NCI-H2029 treated with DMSO at 0.1 percent for 48 hours (cell line): ENCODE measurements at regions not wholly inside any gene's neighbourhood (a gene's known extent, or its start where the extent isn't known, plus 50 kb on each side); places are given as distances from the start of the nearest gene placed in this dataset.

Source experiments
- DNase-seq: peaks from one replicate; lab custom pipeline; 2025; lab: John Stamatoyannopoulos, UW

DNA sequence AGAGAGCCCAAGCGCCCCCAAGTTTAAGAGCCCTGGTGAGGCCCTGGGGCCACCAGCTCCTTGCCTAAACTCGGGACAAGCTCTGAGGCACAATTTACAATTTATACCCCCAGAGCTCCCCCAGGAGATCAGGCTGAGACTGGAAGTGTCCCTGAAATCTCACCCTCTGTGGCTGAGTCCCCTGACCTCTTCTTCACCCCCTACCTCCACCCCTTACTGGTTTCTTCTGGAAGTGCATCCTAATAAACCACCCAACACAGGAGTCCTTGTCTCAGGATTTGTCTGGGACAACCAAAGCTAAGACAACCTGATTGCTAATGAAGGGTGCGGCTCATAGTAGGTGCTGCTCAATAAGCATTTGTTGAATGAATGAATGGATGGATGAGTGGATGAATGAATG is 206.4 kb downstream of the BCL11B start:
- no peak for DNase-seq

DNA sequence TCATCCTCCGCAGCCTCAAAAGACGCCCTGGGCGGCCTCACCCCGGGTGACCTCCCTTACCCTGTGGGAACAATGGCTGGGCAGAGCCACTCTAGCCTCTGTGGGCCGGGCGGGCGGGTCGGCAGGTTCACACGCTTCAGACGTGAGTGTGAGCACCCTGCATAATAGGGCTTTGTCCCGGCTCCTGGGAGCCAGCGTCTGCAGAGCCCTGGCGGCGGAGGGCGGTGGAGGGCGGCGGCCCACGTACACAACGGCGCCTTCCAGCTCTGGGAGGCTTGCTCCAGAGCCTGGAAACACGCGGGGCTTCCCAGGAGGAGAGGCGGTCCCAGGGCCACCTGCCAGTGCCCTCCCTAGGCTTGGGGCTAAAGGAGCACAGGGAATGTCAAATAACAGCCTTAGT is 205.6 kb downstream of the BCL11B start:
- DNase-seq, result no peak

- DNase-seq, result no peak
Observed at GRCh38 chr14:99067141-99067920, 204.7 kb downstream of the BCL11B start.

DNA sequence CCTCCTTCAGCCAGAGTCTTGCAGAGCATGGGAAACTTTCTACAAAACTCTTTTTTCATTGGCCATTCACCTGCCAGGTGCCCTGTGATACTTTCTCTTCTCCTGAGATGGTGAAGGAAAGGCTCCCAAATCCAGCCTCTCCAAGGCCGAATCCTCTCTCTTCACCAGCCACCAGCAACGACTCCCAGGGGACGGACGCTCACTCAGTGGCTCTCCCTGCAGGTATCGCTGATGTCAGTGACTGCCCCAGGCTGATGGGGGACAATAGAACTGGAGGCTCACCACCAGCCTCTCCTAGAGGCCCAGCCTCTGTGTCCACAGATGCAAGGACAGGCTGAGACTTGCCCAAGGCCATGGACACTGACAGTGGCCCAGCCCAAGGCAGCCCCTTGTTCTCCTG is 204.1 kb downstream of the BCL11B start:
- no peak for DNase-seq

DNA sequence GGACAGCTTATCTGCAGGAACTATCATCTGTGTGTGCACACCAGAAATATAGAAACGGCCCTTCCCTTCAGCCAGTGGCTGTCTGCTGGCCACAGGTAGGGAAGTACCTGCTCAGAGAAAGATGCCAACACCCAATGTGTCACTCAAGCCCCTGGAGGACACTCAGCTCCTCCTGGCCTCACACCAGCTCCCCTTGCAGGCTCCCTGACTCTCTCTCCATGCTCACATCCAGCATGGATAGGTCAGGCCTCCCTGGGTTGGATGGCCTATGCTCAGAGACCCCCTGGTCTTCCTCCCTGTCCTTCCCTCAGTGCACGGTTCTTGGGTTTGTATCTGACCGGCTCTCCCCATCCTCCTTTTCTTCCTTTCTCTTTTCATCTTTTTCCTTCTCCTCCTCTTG is 202.1 kb downstream of the BCL11B start:
- DNase-seq, result no peak

DNA sequence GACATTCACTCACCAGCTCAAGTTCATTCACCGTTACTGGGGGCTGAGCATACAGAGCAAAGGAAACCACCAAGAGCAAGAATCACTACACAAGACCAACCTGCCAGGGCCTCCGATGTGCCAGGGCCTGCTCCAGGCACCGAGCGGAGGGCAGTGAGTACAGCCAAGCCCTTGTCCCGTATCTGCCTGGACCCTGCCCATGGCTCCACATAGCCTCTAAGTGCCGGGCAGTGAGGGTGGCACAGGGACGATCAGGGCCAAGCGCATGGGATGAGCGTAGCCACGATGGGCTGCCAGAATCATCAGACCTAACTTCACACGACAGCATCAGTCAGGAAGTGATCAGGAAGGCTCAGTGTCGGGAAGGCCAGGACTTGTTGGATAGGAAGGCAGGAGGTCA is 199.6 kb downstream of the BCL11B start:
- DNase-seq, result no peak

GRCh38 chr14:99072956-99073355 is 199.0 kb downstream of the BCL11B start:
- DNase-seq, result no peak

DNA sequence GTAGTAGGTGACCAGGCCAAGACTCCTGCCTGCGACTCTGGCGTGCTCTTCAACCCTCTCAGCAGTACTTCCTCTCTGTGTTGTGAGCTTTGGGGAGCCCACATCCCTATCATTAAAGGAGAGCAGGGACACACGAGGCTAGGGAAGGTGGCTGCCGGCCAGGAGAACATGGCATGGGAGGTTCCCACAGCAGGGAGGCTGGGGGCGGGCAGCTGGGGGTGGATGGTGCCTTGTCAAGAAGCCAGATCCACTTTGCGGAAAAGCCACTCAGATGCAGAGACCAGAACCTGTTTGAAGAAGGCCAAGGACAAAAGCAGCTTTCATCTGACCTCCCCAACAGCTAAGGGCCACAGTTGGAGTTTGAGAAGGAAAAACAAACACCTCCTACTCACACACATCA is 198.6 kb downstream of the BCL11B start:
- peak; percentile 36 for DNase-seq

DNA sequence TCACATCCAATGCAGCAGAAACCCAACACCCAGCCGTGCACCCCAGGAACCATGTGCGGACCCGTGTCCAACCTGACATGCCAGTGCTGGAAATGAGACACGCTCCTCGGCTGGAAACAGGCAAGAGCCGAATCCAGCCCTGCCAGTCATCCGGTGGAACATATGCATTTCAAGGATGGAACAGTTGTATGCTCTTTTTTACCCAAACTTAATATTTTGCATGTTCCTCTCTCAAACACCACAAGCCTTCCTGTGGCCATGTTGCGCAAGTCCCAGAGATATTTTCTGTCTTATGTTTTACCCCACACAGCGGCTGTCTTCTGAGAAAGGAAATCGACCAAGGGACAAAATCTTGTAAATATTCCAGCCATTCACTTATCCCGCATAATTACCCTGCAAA is 196.9 kb downstream of the BCL11B start:
- no peak for DNase-seq

DNA sequence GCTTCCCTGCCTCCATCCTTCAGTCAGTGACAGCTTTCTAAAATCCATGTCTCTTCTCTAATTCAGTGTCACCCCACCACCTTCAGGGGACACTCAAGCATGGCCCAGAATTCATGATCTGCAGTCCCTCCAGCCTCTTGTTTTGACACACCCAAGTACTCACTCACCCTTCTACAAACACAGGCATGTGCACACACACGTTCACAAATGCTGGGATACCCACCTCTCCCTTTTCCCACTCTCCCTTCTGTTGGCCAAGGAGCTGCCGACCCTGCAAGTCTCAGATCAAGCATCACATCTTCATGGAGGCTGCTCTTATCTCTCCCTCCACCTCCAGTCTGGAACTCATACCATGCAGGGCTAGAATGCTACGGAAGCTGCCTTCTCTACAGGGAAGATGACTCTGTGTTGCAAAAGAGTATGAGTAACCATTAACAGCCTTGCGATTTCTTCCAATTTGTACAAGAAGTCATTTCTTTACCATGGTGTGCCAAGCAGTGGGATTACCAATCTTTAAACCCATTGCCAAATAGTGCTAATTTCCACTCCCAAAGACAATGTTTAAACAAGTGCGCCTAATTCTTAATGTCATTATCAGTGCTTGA is 196.1 kb downstream of the BCL11B start:
- no peak for DNase-seq

DNA sequence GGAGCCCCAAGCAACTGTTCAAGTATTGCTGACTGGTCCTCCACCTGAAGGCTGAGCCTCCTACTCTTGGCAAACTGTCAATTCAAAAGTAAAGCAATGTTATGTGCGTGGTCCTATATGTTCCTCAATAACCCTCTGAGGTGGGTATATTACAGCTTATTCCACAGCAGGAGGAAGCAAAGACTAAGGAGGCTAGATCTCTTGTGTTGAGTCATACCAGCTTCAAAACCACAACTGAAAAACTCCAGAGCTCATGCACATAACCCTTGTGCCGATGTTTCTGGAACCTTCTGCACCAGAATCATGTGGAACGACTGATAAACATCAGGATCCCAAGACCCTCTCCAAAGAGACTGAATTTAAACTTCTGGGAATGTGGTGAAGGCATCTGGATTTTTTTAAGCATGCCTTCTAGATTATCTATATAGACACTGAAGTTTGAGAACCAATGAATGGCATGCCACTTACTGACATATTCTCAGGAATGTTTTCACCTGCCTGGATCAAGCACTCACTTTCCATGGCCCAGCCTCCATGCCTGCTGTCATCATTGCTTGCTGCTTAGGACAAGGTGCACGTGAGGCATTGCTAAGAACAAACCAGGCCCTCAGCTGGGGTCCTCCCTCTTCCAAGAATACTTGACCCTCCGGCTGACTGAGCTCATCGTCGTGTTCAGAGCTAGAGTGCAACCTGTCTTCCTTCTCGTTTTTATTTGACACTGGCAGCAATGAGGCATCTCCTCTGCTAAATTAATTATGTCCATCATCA is 194.7 kb downstream of the BCL11B start:
- no peak for DNase-seq

DNA sequence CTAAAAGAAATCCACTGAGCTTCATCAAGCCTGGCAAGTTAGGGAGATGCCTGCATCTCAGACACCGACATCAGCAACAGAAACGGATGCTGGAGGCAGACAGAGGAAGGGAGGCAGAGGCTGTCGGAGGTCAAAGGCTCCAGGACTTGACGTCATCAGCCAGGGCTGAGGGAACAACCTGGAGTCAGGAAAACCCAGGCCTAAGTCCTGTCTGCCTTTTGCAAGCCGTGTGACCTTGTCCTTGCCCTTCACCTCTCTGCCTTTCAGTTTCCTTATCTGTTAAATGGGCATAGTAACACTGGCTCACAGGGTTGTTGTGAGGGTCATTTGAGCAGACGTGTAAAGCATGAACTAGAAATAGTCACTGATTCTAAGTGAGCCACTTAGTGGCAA is 194.2 kb downstream of the BCL11B start:
- no peak for DNase-seq

DNA sequence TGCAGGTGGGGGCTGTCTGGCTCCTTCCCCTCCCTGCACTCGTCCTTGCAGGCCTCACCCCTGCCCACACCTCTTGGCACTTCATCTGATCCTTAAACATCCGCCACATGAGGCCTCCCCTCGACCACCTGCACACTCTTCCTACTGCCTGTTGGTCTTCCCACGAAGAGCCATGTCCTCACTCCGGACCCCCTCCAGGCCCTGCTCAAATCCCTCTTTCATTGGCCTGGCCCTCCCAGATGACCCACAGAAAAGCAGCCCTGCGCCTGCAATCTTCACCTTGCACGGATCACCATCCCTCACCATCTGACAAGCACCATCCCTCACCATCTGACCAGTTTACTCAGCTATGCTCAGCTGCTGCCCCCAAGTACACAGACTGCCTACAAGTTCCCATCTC is 193.6 kb downstream of the BCL11B start:
- DNase-seq, result no peak

DNA sequence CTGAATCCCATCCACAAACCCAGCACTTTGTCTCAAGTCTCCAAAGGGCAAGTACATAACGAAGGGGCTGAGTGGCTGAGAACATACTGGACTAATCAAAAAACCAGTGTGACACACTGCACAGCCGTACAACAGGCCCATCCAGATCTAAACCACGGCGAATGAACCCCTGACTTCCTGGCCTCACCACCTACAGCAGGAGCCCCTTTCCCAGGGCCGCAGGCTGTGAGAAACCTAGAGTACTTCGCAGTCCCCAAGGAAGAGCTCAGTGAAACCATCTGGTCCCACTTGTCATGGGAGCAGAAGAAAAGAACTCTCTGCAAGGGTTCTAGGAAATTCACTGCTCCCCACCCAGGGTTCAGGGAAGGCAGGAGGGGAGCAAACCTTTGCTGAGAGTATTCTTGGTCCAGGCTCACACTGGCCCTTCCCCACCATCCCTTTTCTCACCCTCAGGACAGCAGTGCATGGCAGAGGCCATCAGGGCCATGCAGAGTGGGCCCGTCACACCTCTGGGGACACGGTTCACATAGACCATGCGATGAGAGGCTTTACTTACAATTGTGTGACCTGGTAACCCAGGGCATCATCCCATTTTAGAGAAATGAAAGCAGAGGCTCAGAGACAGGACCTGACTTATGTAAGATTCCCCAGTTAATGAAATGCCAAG is 192.8 kb downstream of the BCL11B start:
- DNase-seq, result no peak

GRCh38 chr14:99080306-99080705 is 191.7 kb downstream of the BCL11B start:
- DNase-seq, result no peak

DNA sequence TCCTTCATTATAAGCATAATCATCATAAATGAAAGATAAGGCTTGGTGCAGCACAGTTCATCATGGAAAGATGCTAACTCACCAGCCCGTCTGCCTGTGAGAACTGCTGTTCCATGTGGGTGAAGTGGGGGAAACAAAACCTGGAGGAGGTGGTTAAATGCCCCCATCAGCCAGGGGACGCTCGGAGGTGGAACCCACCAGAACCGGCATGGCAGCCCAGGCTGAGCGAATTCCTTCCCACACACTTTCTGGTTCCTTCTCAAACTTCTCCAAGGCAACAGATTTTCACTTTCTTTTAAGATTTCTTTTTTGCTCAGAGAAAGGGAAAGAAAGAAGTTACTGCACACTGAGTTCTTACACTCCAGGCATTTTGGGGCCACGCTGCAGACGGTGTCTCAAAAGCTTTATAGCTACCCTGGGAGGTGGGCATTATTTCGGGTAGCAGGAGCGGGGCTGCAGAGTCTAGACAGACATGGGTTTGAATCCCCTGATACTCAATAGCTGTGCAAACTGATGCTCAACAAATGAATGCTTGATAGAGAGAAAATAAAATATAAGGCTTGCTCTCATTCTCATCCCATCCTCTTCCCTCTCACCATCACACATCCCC is 190.7 kb downstream of the BCL11B start:
- DNase-seq, result no peak

- DNase-seq, result no peak
Observed at GRCh38 chr14:99081880-99082279, 190.1 kb downstream of the BCL11B start.

GRCh38 chr14:99093532-99094517 is 178.2 kb downstream of the BCL11B start:
- no peak for DNase-seq

DNA sequence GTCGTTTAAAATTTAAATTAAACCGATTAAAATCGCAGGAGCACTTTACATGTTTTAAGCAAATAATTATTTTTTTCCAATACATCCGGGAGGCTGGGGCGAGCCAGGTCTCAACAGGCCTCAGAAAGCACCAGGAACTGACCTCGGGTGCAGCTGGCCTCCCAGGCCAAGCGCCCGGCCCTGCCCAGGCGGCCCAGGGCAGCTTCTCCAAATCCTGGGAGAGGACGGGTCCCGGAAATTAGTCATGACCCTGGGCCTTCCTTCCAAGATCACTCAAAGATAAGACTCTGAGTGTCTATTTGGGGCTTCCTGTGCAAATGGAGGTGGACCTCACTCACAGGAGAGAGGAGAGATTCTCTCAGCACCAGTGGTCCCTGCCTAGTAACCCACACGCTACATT is 177.1 kb downstream of the BCL11B start:
- no peak for DNase-seq

DNA sequence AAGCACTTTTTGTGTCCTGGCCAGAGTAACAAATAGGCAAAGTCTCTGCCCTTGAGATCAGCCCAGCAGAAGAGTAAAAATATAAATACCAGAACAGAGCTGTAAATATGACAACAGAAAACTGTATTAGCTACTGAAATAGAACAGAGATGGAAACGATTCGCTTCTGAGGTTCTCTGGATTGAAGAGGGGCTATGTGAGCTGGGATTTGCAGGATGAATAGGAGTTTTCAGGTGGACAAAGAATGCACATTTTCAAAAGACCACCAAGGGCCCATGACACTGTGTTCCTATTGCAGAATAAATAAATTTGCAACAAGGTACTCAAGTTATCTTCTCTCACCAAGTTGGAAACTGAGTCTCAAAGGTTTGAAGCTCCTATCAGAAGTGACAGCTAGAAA is 176.6 kb downstream of the BCL11B start:
- DNase-seq, result no peak

DNA sequence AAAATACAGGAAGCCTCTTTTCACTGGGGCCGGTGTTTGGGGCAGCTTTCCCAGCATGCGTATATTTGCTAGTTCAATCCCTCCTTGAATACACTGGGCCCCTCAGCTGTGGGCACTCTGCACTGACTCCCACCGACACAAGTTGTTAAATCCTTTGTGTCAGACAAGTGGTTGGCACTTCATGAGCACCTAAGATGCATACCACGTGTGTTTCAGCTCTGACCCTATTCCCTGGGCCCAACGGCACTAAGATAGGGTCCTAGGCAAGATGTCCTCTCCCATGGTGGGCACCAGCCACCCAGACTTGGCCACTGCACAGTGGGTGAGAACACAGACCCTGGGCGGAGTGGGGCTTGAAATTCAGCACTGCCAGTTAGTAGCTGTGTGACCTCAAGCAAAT is 173.8 kb downstream of the BCL11B start:
- DNase-seq, result no peak
